HCT116 (cell line): ENCODE measurements at regions not wholly inside any gene's neighbourhood (a gene's known extent, or its start where the extent isn't known, plus 50 kb on each side); places are given as distances from the start of the nearest gene placed in this dataset.

Experiments
- ATF3 ChIP-seq: IDR thresholded peaks from 2 replicates; pipeline ENCODE4 v1.6.1; 2012
- CEBPB ChIP-seq: IDR thresholded peaks from 2 replicates; pipeline ENCODE4 v1.6.1; 2012; ENCODE audit warnings: low read depth
- CTCF ChIP-seq, 3 experiments: fragments of 200-600 bp in 1 of 3; sonication (generic) in 1 of 3; IDR thresholded peaks in 2 of 3; conservative IDR thresholded peaks in 1 of 3; 2 replicates each; pipeline ENCODE4 v1.5.1; 2012 to 2017; ENCODE audit warnings: low read depth in 2 of 3, low read length in 2 of 3, antibody characterized with exemption in 1 of 3, borderline replicate concordance in 1 of 3, control low read depth in 1 of 3, mild to moderate bottlenecking in 1 of 3, mixed read lengths in 1 of 3, mixed run types in 1 of 3, moderate library complexity in 1 of 3; ENCODE audit not compliant: insufficient read depth in 1 of 3
- EGR1 ChIP-seq: IDR thresholded peaks from 2 replicates; pipeline ENCODE4 v1.6.1; 2012; ENCODE audit warnings: low read depth
- EZH2 ChIP-seq: fragments of 200-600 bp; sonication (generic); IDR thresholded peaks from 2 replicates; pipeline ENCODE4 v1.6.1; 2017; ENCODE audit warnings: antibody characterized with exemption, mixed run types
- EZH2phosphoT487 ChIP-seq: fragments of 200-600 bp; IDR thresholded peaks from 2 replicates; pipeline ENCODE4 v1.6.1; 2018; ENCODE audit warnings: antibody characterized with exemption, borderline replicate concordance
- POLR2A ChIP-seq: IDR thresholded peaks from 2 replicates; pipeline ENCODE4 v1.7.0; 2011; ENCODE audit warnings: borderline replicate concordance; ENCODE audit not compliant: insufficient read depth, insufficient read length; ENCODE audit errors: extremely low read depth
- POLR2AphosphoS5 ChIP-seq: IDR thresholded peaks from 2 replicates; pipeline ENCODE4 v1.6.1; 2011; ENCODE audit warnings: mild to moderate bottlenecking, low read depth, low read length, moderate library complexity
- REST ChIP-seq: IDR thresholded peaks from 2 replicates; pipeline ENCODE4 v1.6.1; 2012; ENCODE audit warnings: low read depth
- SRF ChIP-seq: IDR thresholded peaks from 2 replicates; pipeline ENCODE4 v1.6.1; 2012; ENCODE audit warnings: low read depth
- YY1 ChIP-seq: IDR thresholded peaks from 2 replicates; pipeline ENCODE4 v1.6.1; 2011; ENCODE audit warnings: low read length, low read depth, moderate library complexity, mild to moderate bottlenecking; ENCODE audit not compliant: insufficient replicate concordance; ENCODE audit errors: extremely low read depth
- ZFX ChIP-seq: fragments of 450-650 bp; IDR thresholded peaks from 2 replicates; pipeline ENCODE4 v1.6.1; 2017
- ZNF274 ChIP-seq: fragments of 200-500 bp; sonication (Bioruptor generic); IDR thresholded peaks from 2 replicates; pipeline ENCODE4 v1.6.1; 2014; ENCODE audit warnings: mild to moderate bottlenecking, low read depth, low read length, inconsistent platforms

- TF ChIP-seq CTCF (IDR thresholded peaks at IDR 0.05 in 2 of 3, conservative IDR thresholded peaks at IDR 0.05 in 1 of 3; ENCODE audit: borderline replicate concordance in 1 of 3, insufficient read depth in 1 of 3, low read depth in 2 of 3, low read length in 2 of 3), result no peak
- no peak for TF ChIP-seq POLR2AphosphoS5
- no peak for TF ChIP-seq ZNF274
- no peak for TF ChIP-seq EZH2
- TF ChIP-seq ZFX, result no peak
- no peak for TF ChIP-seq SRF
- TF ChIP-seq EZH2phosphoT487, result no peak
- no peak for TF ChIP-seq REST
- no peak for TF ChIP-seq CEBPB
- TF ChIP-seq YY1, result no peak
- no peak for TF ChIP-seq POLR2A
- no peak for TF ChIP-seq EGR1
- TF ChIP-seq ATF3, result no peak
Observed at GRCh38 chr2:45153121-45153520, 143.9 kb upstream of the SIX2 start.
